ENCODE measurements at regions not wholly inside any gene's neighbourhood (a gene's known extent, or its start where the extent isn't known, plus 50 kb on each side); places are given as distances from the start of the nearest gene placed in this dataset.

GRCh38 chr2:209240204-209240603, 183.6 kb upstream of the MAP2 start:
- no peak for TF ChIP-seq CTCF (IDR thresholded peaks at IDR 0.05)
- no peak for TF ChIP-seq ZFX (IDR thresholded peaks at IDR 0.05; ENCODE audit: borderline replicate concordance)

Measured in 22Rv1 (cell line).